ENCODE measurements at regions not wholly inside any gene's neighbourhood (a gene's known extent, or its start where the extent isn't known, plus 50 kb on each side); places are given as distances from the start of the nearest gene placed in this dataset.

- no peak for TF ChIP-seq ZNF274 (IDR thresholded peaks at IDR 0.05; ENCODE audit: low read depth, low read length)
- no peak for TF ChIP-seq YY1 (IDR thresholded peaks at IDR 0.05; ENCODE audit: insufficient read depth, insufficient read length)
- TF ChIP-seq SUZ12 (IDR thresholded peaks at IDR 0.05; ENCODE audit: extremely low read depth, insufficient read depth, insufficient read length): no peak
Measured at GRCh38 chr6:1514078-1514477, 95.6 kb upstream of the FOXC1 start.
